CD4-positive, alpha-beta T cell (primary cell): ENCODE measurements at regions not wholly inside any gene's neighbourhood (a gene's known extent, or its start where the extent isn't known, plus 50 kb on each side); places are given as distances from the start of the nearest gene placed in this dataset.

Experiments
- ATAC-seq: fragments of 200-7000 bp; cut with Tn5 transposase; one replicate; pipeline ENCODE4 v1.10.0; 2022; ENCODE audit warnings: mild to moderate bottlenecking; ENCODE audit not compliant: poor library complexity
- CTCF ChIA-PET: fragments of 350-600 bp; sonication (Branson Sonifier 250); formaldehyde crosslinking; loops from one replicate; lab custom pipeline; 2021; ENCODE audit warnings: antibody characterized with exemption, inconsistent platforms; lab: Charles Lee
- POLR2A ChIA-PET: fragments of 350-600 bp; sonication (Branson Sonifier 250); formaldehyde crosslinking; loops from one replicate; lab custom pipeline; 2021; ENCODE audit warnings: antibody characterized with exemption, inconsistent platforms; lab: Charles Lee
- DNase-seq, 14 experiments: peaks; one replicate each; pipeline ENCODE4 v3.0.0-alpha.2; 2013 to 2020; ENCODE audit warnings: mixed read lengths in 2 of 14
- H3K27ac ChIP-seq, 2 donors: one replicate each; pipeline versions ENCODE4 v1.5.1 to v1.7.0; 2013; ENCODE audit warnings: low read length in 2 of 2, low read depth in 1 of 2, mild to moderate bottlenecking in 1 of 2
- H3K27me3 ChIP-seq, 2 experiments: 1 replicate in 1 of 2; 2 replicates in 1 of 2; pipeline versions ENCODE4 v1.6.1 to v1.7.0; 2013; ENCODE audit warnings: low read length in 2 of 2, control low read depth in 1 of 2, mild to moderate bottlenecking in 1 of 2, moderate library complexity in 1 of 2; ENCODE audit not compliant: insufficient read depth in 2 of 2, control insufficient read depth in 1 of 2
- H3K36me3 ChIP-seq: one replicate; pipeline ENCODE4 v1.6.1; 2013; ENCODE audit warnings: low read length, control low read depth; ENCODE audit not compliant: insufficient read depth
- H3K4me1 ChIP-seq: one replicate; pipeline ENCODE4 v1.6.1; 2013; ENCODE audit warnings: low read length, control low read depth; ENCODE audit not compliant: insufficient read depth
- H3K4me3 ChIP-seq: one replicate; pipeline ENCODE4 v1.5.1; 2013; ENCODE audit warnings: mild to moderate bottlenecking, low read length, moderate library complexity
- H3K9me3 ChIP-seq, 2 experiments: 1 replicate in 1 of 2; 2 replicates in 1 of 2; pipeline versions ENCODE4 v1.6.1 to v1.7.0; 2013; ENCODE audit warnings: low read length in 2 of 2, mild to moderate bottlenecking in 2 of 2, control low read depth in 1 of 2, moderate library complexity in 1 of 2; ENCODE audit not compliant: control insufficient read depth in 1 of 2, insufficient read depth in 1 of 2
- H3K27ac Mint-ChIP-seq: one replicate; pipeline ENCODE4 v1.8.0; 2020; ENCODE audit warnings: mixed read lengths
- H3K27me3 Mint-ChIP-seq: one replicate; pipeline ENCODE4 v1.8.0; 2021; ENCODE audit warnings: mixed read lengths
- H3K36me3 Mint-ChIP-seq: one replicate; pipeline ENCODE4 v1.8.0; 2021; ENCODE audit warnings: low read depth, mixed read lengths
- H3K4me1 Mint-ChIP-seq: one replicate; pipeline ENCODE4 v1.8.0; 2021; ENCODE audit warnings: low read depth, mixed read lengths
- H3K4me3 Mint-ChIP-seq: one replicate; pipeline ENCODE4 v1.8.0; 2020; ENCODE audit warnings: mild to moderate bottlenecking, mixed read lengths
- H3K9me3 Mint-ChIP-seq: one replicate; pipeline ENCODE4 v1.8.0; 2020; ENCODE audit warnings: mixed read lengths
- CTCF ChIP-seq: fragments of 200-600 bp; IDR thresholded peaks from one replicate; pipeline ENCODE4 v1.8.0; 2022; ENCODE audit warnings: antibody characterized with exemption, mild to moderate bottlenecking
- intact Hi-C, 2 experiments: fragments of 100-400 bp; cut with DNase I in 1 of 2; cut with micrococcal nuclease in 1 of 2; formaldehyde crosslinking; loops; one replicate each; pipeline versions ENCODE4 v1.15.1 to v1.9.0; 2023 to 2025; cut with DNase I, micrococcal nuclease

DNA sequence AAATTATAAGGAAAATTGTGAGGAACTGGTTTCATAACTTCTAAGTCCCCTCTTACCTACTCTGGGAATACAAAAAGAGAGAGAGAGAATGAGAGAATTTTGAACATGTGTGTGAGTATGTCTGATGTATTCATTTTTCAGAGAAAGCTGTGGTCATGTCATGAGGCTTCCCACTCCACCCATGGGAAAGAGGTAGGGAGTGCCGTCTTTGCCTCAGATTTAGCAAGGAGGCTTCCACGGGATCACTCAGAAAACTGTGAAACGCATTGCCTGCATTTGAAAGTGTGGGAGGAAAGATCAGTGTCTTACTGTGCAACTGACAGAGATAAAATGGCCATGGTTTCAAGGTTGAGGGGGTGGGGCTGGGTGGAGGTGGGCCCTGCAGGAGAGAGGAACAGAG, 331.5 kb upstream of the CTNNB1 start:
- H3K9me3 ChIP-seq = no peaks in the 10 kb centered on the region
- ATAC-seq = no peak
- Mint-ChIP-seq H3K27me3 (peaks cover 42% of the 10 kb centered on the region), H3K27ac (no peak overlapping the region), H3K36me3 (no peaks in the 10 kb centered on the region), H3K4me1 (no peaks in the 10 kb centered on the region), H3K9me3 (no peaks in the 10 kb centered on the region), H3K4me3 (no peak overlapping the region)
- DNase-seq = no peak
- peaks cover 0 to 2% of the 10 kb centered on the region in 2 experiments for H3K27me3 ChIP-seq
- H3K36me3 ChIP-seq = no peaks in the 10 kb centered on the region
- H3K4me1 ChIP-seq = no peaks in the 10 kb centered on the region
- no peak overlapping the region for H3K4me3 ChIP-seq
- POLR2A ChIA-PET = no interaction called here
- TF ChIP-seq CTCF = no peak
- CTCF ChIA-PET = no interaction called here
- intact Hi-C loops = no loop called here
- no peak overlapping the region for H3K27ac ChIP-seq

DNA sequence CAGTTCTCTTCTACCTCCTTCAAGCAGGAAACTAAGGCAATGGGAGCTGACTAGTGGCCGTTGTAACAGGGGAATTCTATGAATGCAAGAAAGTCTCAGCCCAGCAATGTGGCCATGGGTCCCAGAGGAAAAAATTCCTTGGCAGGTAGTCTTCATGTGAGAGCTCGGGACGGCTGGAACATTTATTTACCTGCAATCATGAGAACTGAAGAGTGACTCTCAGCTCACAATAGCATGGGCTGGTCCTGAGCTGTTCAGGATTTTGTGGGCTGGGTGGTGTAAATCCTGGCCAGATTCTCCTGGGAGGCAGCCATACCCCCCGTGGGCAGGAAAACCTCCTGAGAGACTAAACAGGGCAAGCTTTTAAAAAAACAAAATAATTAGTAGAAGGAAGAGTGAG, 330.3 kb upstream of the CTNNB1 start:
- Mint-ChIP-seq H3K4me1 (no peaks in the 10 kb centered on the region), H3K27me3 (peaks cover 35% of the 10 kb centered on the region), H3K27ac (no peak overlapping the region), H3K9me3 (no peaks in the 10 kb centered on the region), H3K4me3 (no peak overlapping the region), H3K36me3 (no peaks in the 10 kb centered on the region)
- Histone ChIP-seq H3K4me3 (no peak overlapping the region), H3K27ac (no peak overlapping the region), H3K27me3 (peaks cover 0 to 2% of the 10 kb centered on the region in 2 experiments), H3K9me3 (no peaks in the 10 kb centered on the region), H3K36me3 (no peaks in the 10 kb centered on the region), H3K4me1 (no peaks in the 10 kb centered on the region)
- ATAC-seq = no peak
- CTCF ChIA-PET = no interaction called here
- intact Hi-C loops = no loop called here
- no peak for TF ChIP-seq CTCF
- DNase-seq = no peak
- POLR2A ChIA-PET = no interaction called here

GRCh38 chr3:40869939-40870338, 329.4 kb upstream of the CTNNB1 start:
- Mint-ChIP-seq H3K27me3 (peaks cover 32% of the 10 kb centered on the region), H3K9me3 (no peaks in the 10 kb centered on the region), H3K4me1 (no peaks in the 10 kb centered on the region), H3K36me3 (no peaks in the 10 kb centered on the region), H3K4me3 (no peak overlapping the region), H3K27ac (no peak overlapping the region)
- H3K27ac ChIP-seq = no peak overlapping the region
- H3K36me3 ChIP-seq = no peaks in the 10 kb centered on the region
- no peaks in the 10 kb centered on the region for H3K9me3 ChIP-seq
- POLR2A ChIA-PET = no interaction called here
- H3K4me1 ChIP-seq = no peaks in the 10 kb centered on the region
- intact Hi-C loops = no loop called here
- H3K27me3 ChIP-seq = peaks cover 0 to 2% of the 10 kb centered on the region in 2 experiments
- H3K4me3 ChIP-seq = no peak overlapping the region
- CTCF ChIA-PET = no interaction called here
- no peak for TF ChIP-seq CTCF
- DNase-seq = no peak
- ATAC-seq = no peak
